ENCODE measurements at regions not wholly inside any gene's neighbourhood (a gene's known extent, or its start where the extent isn't known, plus 50 kb on each side); places are given as distances from the start of the nearest gene placed in this dataset.
"Not testable (repeated sequence)": the region's sequence is repeated elsewhere in the genome, so short reads cannot be mapped to it uniquely, and the experiment has no call there.

GRCh38 chr13:18836371-18837178 lies 345.0 kb downstream of the TUBA3C start:
- not testable (repeated sequence) for DNase-seq (ENCODE audit: low read depth in 2 of 3, low spot score in 1 of 3)

- DNase-seq (ENCODE audit: low read depth in 2 of 3, low spot score in 1 of 3): not testable (repeated sequence)
These were observed 345.9 kb downstream of the TUBA3C start for GRCh38 chr13:18835754-18836153.

DNA sequence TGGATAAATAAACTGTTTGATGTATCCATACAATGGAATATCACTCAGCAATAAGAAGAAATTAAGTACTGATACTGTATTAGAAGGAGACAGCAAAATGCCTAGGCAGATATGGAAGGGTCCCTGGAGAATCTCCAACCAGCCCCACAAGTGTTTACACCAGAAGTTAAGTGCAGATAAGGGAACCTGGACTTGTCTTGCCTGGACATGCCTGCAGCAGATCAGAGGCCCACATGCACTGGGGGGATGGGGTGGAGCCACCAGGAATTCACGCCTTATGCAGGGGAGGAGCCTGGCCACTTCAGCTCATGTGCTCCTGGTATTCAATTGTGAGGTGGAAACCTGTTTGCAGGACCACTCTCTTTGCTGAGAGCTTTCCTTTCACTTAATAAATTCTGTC lies 356.9 kb downstream of the TUBA3C start:
- DNase-seq (ENCODE audit: low read depth in 2 of 3, low spot score in 1 of 3): not testable (repeated sequence)

GRCh38 chr13:18822655-18823639 lies 358.7 kb downstream of the TUBA3C start:
- DNase-seq (ENCODE audit: low read depth in 2 of 3, low spot score in 1 of 3): not testable (repeated sequence)

GRCh38 chr13:18773988-18774387 lies 407.6 kb downstream of the TUBA3C start:
- not testable (repeated sequence) for DNase-seq (ENCODE audit: low read depth in 2 of 3, low spot score in 1 of 3)

- DNase-seq (ENCODE audit: low read depth in 2 of 3, low spot score in 1 of 3): not testable (repeated sequence)
These were observed 439.9 kb downstream of the TUBA3C start for GRCh38 chr13:18741696-18742095.

- DNase-seq (ENCODE audit: low read depth in 2 of 3, low spot score in 1 of 3): no peak
These were observed 442.3 kb downstream of the TUBA3C start for GRCh38 chr13:18739310-18739709.

DNA sequence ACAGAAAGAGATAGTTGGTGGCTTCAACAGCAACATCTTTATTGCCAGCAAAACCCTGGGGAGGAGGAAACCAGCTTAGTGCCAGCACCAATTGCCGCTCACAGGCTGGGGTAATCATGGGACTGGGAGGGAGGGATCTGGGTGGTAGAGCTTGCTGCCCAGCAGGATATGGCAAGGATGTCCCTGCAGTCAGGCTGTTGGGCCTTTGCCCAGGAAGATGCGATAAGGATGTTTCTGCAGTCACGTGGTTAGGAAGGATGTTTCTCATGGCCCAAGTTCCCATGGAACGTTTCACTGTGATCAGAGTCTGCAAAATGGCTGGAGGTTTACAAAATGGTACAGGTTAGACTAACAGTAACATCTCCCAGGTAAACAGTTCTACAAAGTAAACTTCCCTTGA lies 443.5 kb downstream of the TUBA3C start:
- not testable (repeated sequence) for DNase-seq (ENCODE audit: low read depth in 2 of 3, low spot score in 1 of 3)

DNA sequence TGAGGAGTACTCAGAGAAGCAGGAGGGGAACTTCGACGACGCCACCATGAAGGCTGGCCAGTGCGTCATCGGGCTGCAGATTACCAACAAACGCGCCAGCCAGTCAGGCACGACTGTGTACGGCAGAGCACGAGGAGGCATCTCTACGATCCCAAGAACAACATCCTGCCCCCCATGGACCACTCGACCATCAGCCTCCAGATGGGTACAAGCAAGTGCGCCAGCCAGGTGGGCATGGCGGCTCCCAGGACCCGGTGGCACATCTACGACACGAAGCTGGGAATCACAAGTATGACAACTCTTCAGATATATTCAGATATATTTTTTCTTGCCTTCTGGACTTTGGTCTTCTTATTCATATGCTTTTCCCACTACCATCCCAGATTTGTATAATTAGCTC lies 454.5 kb downstream of the TUBA3C start:
- not testable (repeated sequence) for DNase-seq (ENCODE audit: low read depth in 2 of 3, low spot score in 1 of 3)

GRCh38 chr13:18726524-18726923 lies 455.1 kb downstream of the TUBA3C start:
- DNase-seq (ENCODE audit: low read depth in 2 of 3, low spot score in 1 of 3): not testable (repeated sequence)

DNA sequence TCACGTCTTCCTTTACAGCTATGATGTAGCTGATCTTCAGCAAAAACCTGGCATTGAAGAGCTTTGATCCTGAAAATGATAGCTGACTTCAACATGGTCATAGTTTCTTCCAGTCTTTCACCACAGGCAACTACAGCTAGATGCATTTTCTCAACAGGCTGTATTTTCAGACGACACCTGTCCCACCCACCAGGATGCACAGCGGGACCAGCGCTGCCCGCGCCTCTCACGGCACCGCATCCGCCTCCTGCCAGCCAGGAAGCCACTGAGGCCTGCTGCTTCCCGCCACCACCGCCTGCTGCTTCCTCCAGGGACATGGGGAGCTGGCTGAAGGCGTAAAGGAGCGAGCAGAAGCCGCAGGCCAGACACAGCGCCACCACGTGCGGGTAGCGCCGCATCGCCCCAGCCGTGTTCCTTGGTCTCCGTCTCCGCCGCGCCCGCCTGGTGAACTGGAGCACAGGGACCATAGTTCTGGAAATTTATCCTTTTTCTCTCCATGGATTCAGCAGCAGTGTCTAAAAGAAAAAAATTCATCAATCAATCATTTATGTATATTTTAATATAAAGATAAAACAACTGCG lies 456.3 kb downstream of the TUBA3C start:
- not testable (repeated sequence) for DNase-seq (ENCODE audit: low read depth in 2 of 3, low spot score in 1 of 3)

DNA sequence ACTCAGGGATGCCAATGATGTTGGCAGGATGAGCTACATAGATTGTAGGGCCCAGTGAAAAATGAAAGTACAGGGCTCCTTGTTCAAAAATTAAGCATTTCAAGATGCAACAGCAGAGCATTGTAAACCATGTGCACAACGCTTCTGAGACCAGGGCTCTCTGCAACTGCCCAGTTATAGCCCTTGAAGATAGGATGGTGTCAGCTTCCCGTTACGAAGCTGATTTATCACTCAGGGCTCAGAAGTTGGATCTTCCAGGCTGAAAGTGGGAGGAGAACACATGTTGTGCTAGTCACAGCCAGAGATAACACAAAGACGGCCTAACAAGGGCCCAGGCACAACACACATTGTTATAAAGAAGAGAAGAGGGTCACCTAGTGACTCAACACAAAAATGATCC lies 466.7 kb downstream of the TUBA3C start:
- DNase-seq (ENCODE audit: low read depth in 2 of 3, low spot score in 1 of 3): no peak

- DNase-seq (ENCODE audit: low read depth in 2 of 3, low spot score in 1 of 3): not testable (repeated sequence)
These were observed 471.0 kb downstream of the TUBA3C start for GRCh38 chr13:18710673-18711072.

DNA sequence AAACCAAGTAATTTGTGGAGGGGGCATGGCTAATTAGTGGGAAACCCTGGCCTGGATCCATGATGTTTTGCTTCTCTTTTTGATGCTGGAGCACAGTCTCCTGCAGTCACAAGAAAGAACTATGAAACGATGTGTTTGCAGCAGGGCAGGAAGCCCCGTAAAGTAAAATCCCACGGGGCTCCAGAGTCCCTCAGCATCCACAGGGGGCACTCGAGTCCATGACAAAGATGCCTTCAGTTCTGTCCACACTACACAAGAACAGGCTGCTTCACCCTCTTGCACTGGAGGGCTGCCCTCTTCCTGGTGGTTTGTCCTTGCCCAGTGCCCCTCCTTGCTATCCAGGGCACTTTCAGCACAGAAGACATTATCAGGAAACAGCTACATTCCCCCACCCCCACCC lies 475.1 kb downstream of the TUBA3C start:
- not testable (repeated sequence) for DNase-seq (ENCODE audit: low read depth in 2 of 3, low spot score in 1 of 3)

- DNase-seq (ENCODE audit: low read depth in 2 of 3, low spot score in 1 of 3): not testable (repeated sequence)
These were observed 479.0 kb downstream of the TUBA3C start for GRCh38 chr13:18702464-18703247.

- not testable (repeated sequence) for DNase-seq (ENCODE audit: low read depth in 2 of 3, low spot score in 1 of 3)
These were observed 483.3 kb downstream of the TUBA3C start for GRCh38 chr13:18698332-18698731.

- not testable (repeated sequence) for DNase-seq (ENCODE audit: low read depth in 2 of 3, low spot score in 1 of 3)
These were observed 483.8 kb downstream of the TUBA3C start for GRCh38 chr13:18697851-18698250.

DNA sequence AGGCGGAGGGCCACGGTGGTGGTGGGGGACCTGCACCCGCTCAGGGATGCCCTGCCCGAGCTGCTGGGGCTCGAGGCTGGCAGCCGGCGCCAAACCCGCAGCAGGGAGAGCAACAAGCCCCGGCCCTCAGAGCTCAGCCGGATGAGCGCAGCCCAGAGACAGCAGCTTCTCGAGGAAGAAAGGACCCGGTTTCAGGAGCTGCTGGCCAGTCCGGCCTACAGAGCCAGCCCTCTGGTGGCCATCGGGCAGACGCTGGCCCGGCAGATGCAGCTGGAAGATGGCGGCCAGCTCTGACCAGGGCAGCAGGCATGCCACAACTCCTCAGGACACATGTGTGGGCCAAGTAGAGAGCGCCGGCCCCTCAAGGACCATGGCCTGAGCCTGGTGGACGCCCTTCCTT lies 484.4 kb downstream of the TUBA3C start:
- DNase-seq (ENCODE audit: low read depth in 2 of 3, low spot score in 1 of 3): not testable (repeated sequence)

DNA sequence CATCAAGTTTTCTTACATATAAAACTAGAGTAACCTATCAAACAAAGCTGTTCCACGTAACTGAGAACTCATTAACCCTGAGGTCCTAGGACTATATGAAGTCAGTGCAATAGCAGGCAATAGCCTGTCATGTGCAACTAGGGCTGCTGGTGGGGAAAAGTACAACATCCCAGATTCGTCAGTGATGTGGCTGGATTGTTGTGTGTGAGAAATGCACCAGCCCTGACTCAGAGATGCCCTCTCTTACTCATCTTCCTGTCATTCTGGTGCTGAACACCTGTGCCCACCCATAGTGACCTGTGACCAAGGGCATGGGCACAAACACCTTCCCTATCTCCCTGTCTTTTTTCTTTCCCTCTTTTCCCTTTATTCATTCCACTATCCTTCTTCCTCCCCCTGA lies 504.2 kb downstream of the TUBA3C start:
- DNase-seq (ENCODE audit: low read depth in 2 of 3, low spot score in 1 of 3): not testable (repeated sequence)

DNA sequence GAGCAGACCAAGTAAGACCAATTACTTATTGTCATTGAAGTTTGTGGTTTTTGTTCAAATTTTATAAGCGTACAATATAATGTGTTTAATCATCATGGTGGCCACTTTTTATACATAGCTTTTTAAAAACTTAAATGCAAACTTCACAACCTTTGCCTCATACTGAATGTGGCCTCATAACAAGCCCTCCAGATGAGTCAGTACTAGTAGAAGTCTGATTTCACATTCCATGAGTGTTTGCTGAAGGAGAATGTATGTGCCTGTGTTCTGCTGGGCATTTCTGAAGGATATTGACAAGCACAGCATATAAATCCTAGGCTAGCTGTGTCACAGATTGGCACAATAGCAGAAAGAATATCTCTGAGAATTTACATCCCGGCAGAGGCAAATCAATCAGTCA lies 506.4 kb downstream of the TUBA3C start:
- not testable (repeated sequence) for DNase-seq (ENCODE audit: low read depth in 2 of 3, low spot score in 1 of 3)

Data from stimulated activated CD4-positive, alpha-beta T cell treated with anti-CD3 and anti-CD28 coated beads, Interleukin-12 subunit alpha, Interleukin-12 subunit beta, amount 100 ng/mL, for 48 hours (primary cell).